Activated T-cell treated with anti-CD3 and anti-CD28 coated beads for 24 hours (primary cell): ENCODE measurements at regions not wholly inside any gene's neighbourhood (a gene's known extent, or its start where the extent isn't known, plus 50 kb on each side); places are given as distances from the start of the nearest gene placed in this dataset.

Source experiments
- DNase-seq: peaks from one replicate; pipeline ENCODE4 v3.0.0-alpha.2; 2020; ENCODE audit warnings: low read depth

- no peak for DNase-seq
Measured at GRCh38 chr18:42632801-42633200, 482.7 kb downstream of the RIT2 start.

GRCh38 chr18:42635378-42636048 is 480.0 kb downstream of the RIT2 start:
- no peak for DNase-seq

- DNase-seq: no peak
Measured at GRCh38 chr18:42636309-42636708, 479.2 kb downstream of the RIT2 start.

- no peak for DNase-seq
Measured at GRCh38 chr18:42640160-42640559, 475.3 kb downstream of the RIT2 start.

- DNase-seq: no peak
Measured at GRCh38 chr18:42641996-42642395, 473.5 kb downstream of the RIT2 start.

- DNase-seq: no peak
Measured at GRCh38 chr18:42644729-42645131, 470.8 kb downstream of the RIT2 start.

GRCh38 chr18:42649331-42650035 is 466.0 kb downstream of the RIT2 start:
- no peak for DNase-seq

GRCh38 chr18:42654556-42654955 is 460.9 kb downstream of the RIT2 start:
- no peak for DNase-seq

- DNase-seq: no peak
Measured at GRCh38 chr18:42657551-42657950, 457.9 kb downstream of the RIT2 start.

GRCh38 chr18:42658171-42658570 is 457.3 kb downstream of the RIT2 start:
- DNase-seq: no peak

- DNase-seq: no peak
Measured at GRCh38 chr18:42659187-42659586, 456.3 kb downstream of the RIT2 start.

- DNase-seq: no peak
Measured at GRCh38 chr18:42670860-42671259, 444.6 kb downstream of the RIT2 start.

GRCh38 chr18:42675810-42676209 is 439.7 kb downstream of the RIT2 start:
- no peak for DNase-seq

- DNase-seq: no peak
Measured at GRCh38 chr18:42683094-42683493, 432.4 kb downstream of the RIT2 start.

- DNase-seq: no peak
Measured at GRCh38 chr18:42689310-42689709, 426.2 kb downstream of the RIT2 start.
